HG03159 (cell line): ENCODE measurements at regions not wholly inside any gene's neighbourhood (a gene's known extent, or its start where the extent isn't known, plus 50 kb on each side); places are given as distances from the start of the nearest gene placed in this dataset.
"Not testable (repeated sequence)": the region's sequence is repeated elsewhere in the genome, so short reads cannot be mapped to it uniquely, and the experiment has no call there.

Experiments used
- ATAC-seq: cut with Tn5 transposase; IDR thresholded peaks from one replicate; pipeline ENCODE4 v1.9.1; 2021; ENCODE audit warnings: mild to moderate bottlenecking, moderate library complexity; ENCODE audit not compliant: unreplicated experiment

DNA sequence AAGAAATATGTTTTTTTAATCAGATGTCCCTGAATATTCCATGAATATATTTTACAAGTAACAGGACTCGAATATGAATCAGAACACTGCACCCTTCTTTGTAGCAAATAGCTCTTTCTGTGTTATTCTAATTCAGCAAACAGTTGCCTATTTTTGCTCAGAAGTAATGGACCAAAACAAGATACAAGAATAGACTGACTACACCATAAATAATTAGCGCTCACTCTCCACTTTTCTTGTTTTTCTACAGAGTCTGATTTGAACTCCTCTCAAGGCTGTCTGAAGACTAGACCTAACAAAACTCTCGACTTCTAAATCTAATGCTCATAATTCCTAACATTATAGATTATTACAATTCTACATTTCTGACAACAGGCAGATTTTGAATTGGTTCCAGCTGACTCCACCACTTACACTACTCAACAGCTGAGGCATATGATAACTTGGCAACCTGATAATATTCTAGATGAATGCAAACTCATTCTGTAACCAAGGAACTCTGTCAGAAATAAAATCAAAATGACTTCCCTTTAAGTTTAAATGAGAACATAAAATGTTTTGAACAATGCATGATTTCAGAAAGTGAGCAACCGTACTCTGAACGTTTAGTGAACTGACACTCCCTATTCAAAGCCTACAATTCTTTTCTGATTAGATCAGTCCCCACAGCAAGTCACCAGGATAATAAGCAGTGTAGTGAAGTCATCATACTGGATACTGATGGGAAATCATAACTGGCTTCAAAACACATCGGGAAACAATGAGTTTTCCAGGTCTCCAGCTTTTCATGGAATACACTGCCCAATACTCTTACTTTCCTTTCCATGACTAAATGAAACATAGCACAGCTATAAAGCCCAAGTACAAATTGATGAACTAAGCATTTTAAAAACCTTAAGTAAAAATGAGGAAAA lies 114.2 kb upstream of the BEND6 start:
- no peak for ATAC-seq

DNA sequence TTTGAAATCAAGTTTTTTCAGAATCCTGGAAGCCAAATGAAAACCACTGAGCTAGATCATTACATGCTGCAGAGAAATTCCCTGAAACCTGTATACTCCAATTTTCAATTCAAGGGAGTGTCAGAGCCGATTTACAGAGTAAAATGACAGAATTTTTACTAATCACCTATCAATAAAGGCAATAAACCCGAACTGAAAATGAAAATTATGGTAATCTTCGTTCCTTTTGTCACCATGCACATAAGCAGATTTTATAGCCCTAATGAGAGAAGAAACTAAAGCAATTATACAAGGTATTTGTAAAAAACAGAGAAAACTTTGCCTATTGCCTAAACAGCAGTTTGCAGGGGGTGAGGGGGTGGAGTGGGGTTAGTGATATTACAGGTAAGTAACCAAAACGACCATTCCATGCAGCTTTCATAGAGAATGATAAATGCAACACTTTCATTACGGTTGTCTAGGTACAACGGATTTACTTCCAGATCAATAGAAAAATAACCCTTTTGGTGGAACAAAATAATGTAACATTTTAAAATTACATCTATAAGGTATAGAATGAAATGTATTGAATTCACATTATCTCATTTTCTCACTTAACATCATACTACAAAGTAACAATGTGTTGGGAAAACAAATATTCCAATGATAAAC lies 115.2 kb upstream of the BEND6 start:
- no peak for ATAC-seq

DNA sequence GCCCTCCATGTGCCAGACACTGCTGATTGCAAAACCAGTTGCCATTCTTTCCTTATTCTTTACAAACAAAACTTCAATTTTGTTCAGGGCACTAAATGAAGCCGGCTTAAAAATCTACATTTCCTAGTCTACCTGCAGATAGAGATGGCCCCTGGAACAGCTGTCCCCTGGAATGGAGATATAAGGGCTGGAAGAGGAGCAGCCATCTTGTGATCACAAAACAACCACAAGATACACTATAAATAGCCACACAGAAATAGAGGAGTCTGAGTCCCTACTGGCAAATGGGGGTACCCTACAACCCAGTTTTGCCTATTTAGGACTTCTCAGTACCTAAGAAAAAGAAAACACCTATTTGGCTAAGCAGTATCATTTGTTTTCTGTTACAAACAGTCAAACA lies 115.9 kb upstream of the BEND6 start:
- no peak for ATAC-seq

DNA sequence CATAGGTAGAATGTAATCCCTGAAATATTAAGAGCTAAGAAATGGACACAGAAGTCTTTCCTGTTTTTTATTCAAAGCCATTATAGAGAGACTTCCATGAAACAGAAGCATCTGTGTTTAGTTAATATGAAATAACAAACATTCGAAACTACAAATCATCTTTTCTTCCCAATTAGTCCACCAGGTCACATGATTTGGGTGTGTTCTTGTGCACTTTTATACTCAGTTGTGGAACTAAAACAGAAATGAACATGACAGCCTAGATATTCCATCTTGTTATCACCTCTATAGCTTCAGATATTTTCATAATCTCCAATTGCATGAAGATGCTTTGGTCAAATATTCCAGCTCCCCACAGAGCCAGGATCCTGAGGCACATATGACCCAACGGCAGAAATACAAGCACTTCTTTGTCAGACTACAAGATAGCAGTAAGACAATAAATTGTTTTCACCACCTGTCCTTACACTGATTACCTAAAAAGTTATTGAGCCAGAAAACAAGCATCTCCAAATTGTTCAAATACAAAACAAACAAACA lies 116.8 kb upstream of the BEND6 start:
- ATAC-seq = no peak

GRCh38 chr6:56837322-56837894 lies 117.5 kb upstream of the BEND6 start:
- ATAC-seq = no peak

GRCh38 chr6:56835612-56836011 lies 119.3 kb upstream of the BEND6 start:
- no peak for ATAC-seq

DNA sequence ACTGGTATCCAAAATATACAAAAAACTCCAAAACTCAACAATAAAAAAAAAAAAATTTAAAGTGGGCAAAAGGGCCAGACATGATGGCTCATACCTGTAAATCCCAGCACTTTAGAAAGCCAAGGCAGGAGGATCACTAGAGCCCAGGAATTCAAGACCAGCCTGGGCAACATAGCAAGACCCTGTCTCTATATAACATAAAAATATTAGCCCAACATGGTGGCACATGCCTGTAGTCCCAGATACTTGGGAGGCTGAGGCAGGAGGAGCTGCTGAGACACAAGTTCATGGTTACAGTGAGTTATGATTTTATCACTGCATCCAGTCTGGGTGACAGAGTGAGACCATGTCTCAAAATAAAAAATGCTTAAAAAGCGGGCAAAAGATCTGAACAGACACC lies 121.0 kb upstream of the BEND6 start:
- no peak for ATAC-seq

DNA sequence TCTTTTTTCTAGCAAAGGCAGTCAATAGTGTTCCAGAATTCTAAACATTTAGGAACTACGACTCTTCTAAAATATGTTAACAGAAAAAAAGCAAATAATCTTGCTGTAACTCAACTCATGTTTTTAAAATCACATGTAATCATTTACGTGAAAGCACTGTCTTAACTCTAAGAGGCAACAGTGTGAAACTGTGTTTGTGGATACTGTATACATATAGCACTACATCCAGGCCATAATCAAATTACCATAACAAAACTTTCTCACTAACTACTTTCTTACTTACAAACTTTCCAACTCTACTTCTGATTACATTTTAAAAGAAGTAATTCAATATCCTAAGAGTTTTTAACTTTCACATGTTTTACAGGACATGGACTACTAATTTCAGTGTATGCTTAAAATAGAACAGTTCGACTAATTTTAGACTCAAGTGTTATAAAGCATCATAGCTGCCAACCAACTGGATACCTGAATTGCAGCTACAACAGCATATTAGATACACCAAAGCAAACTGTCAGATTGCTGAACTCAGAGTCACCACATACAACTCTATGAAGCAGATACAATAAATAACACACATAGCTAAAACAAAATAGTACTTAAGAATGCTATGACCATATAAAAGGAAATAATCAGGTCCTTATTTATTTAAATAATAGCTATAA lies 121.6 kb upstream of the BEND6 start:
- no peak for ATAC-seq

DNA sequence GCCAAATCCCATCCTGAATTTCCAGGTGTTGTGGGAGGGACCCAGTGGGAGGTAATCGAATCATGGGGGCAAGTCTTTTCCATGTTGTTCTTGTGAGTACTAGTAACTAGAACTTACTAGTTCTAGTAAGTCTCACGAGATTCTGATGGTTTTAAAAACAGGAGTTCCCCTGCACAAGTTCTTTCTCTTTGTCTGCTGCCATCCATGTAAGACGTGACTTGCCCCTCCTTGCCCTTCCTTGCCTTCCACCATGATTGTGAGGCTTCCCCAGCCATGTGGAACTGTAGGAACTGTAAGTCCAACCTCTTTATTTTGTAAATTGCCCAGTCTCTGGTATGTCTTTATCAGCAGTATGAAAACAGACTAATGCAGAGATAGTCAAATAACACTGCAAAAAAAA lies 122.7 kb upstream of the BEND6 start:
- ATAC-seq = no peak

DNA sequence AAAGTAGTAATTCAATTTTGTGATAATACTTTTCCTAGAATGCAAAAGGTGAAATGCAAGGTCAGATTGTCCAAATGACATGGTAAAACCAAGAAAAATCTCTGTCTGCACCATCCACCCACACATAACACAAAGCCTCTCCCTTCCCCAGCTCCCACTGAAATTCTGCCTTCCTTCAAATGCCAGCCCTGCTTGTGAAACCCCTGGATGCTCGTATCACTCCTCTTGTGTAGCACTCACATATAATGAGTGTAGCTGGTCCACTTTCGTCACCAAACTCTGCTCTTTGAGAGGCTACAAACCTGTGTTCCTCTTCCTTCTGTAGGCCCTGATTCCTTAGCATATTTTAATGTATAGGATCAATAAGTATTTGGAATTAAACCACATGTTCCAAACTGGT lies 123.6 kb upstream of the BEND6 start:
- ATAC-seq = no peak

DNA sequence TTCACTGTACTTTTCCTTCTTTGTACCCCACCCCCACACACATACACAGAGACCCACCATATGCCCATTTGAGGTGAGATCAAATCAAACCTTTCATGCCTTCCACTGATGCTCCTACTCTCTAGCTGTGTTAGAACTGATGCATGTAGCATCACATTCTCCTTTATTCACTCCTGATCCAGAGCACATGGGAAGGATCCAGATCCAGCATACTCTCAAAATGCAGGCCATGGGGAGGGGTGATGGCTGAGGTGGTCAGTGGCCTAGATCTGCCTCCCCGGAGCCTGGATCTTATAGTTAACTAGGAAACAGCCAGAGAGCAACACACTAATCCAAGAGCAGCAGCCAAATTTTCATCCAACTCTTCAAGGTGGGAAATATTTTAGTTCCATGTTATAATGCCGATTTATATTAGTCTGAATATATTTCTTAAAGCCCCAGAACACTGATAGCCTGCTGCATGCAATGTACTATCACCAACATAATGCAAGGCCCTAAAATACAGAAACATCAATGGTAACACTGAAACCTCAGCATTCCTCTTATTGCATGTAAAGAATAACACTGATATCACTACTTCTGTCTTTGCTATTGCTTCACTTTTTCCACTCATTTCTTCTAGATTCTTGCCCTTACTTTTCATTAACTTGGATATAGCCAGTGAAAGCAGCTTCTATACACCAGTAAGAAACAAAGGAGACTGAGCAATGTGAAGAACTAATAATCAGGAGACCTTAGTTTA lies 126.8 kb upstream of the BEND6 start:
- no peak for ATAC-seq

DNA sequence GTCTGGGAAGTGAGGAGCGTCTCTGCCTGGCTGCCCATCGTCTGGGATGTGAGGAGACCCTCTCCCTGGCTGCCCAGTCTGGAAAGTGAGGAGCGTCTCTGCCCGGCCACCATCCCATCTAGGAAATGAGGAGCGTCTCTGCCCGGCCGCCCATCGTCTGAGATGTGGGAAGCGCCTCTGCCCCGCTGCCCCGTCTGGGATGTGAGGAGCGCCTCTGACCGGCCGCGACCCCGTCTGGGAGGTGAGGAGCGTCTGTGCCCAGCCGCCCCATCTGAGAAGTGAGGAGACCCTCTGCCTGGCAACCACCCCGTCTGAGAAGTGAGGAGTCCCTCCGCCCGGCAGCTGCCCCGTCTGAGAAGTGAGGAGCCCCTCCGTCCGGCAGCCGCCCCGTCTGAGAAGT lies 130.5 kb upstream of the BEND6 start:
- not testable (repeated sequence) for ATAC-seq

GRCh38 chr6:56821005-56821432 lies 133.9 kb upstream of the BEND6 start:
- no peak for ATAC-seq

DNA sequence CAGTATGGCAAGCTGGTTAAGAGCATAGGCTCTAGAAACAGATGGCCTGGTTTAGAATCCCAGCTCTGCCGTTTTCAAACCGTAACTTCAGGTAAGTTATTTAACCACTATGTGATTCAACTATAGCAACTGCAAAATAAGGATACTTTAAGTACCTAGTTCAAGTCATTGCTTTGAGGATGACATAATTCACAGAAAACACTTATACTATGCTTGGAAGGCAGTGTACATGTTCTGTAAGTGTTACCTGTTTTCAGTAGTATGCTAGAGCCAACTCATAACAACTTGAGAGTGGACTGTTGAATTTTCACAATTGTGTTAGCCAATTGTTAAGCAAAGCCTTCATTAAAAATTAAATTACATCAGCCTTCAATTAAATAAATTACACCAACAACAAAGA lies 134.8 kb upstream of the BEND6 start:
- no peak for ATAC-seq

DNA sequence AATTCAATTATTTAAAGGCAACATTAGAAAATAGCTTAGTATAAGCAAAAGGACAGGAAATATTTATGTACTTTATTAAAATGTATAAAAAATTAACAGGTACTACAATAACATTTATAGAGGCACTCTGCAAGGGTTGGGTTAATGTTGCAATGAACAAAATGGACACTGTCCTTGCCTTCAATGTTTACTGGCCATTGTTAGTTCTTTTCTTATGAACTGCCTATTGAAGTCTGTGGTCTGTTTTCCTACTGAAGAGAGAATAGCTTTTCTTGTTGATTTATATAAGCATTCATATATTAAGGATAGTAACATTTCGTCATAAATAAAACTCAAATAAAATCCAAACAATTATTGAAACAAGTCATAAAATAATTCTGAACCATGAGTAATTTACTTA lies 135.3 kb upstream of the BEND6 start:
- no peak for ATAC-seq

DNA sequence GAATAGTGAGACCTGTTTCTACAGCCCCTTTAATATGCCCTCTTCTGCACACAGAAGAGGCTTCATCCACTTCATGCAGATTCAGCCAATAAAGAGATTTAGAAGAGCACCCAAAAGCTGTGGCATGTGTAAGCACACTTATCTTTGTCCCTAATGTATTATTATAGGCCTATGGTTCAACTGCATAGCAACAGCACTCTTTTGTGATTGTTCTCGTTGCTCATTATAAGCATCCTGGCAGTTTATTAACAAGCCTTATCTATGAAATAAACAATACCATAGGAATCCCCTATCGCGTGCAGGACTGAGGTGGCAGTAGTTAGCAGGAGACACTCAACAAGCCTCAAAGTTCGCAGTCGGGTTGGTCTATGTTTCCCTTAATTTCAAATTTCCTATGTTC lies 138.5 kb upstream of the BEND6 start:
- no peak for ATAC-seq

- ATAC-seq = no peak
Measured at GRCh38 chr6:56815436-56815835, 139.5 kb upstream of the BEND6 start.

GRCh38 chr6:56814802-56815201 lies 140.1 kb upstream of the BEND6 start:
- ATAC-seq = no peak

DNA sequence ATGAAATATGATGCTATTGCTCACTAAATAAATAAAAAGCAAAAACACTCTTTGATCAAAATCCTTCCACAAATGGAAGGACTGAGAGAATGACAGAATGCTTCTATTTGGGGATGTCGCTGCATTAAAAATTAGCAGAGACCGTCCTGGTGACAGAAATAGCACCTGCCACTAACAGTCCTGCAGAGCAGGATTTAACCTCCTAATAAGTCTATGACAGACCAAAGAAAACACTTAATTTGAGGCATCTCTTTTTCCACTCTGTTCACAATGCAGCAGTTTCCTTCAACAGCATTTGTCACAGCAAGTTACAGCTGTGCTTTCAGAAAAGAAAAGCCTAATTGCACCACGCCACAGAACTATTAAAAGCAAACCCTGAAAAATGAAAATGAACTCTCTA lies 140.6 kb upstream of the BEND6 start:
- no peak for ATAC-seq

GRCh38 chr6:56812851-56813250 lies 142.1 kb upstream of the BEND6 start:
- not testable (repeated sequence) for ATAC-seq
